ENCODE measurements at regions not wholly inside any gene's neighbourhood (a gene's known extent, or its start where the extent isn't known, plus 50 kb on each side); places are given as distances from the start of the nearest gene placed in this dataset.

GRCh38 chr17:20924306-20924705 lies 118.5 kb downstream of the USP22 start:
- no peak for TF ChIP-seq POLR2A (IDR thresholded peaks at IDR 0.05; ENCODE audit: low read depth, low read length)
- TF ChIP-seq TAF1 (IDR thresholded peaks at IDR 0.05; ENCODE audit: borderline replicate concordance, low read depth, low read length) = no peak
- TF ChIP-seq POLR2AphosphoS5 (IDR thresholded peaks at IDR 0.05; ENCODE audit: low read depth, low read length) = no peak
